Lung (tissue), 11 donors: ENCODE measurements at regions not wholly inside any gene's neighbourhood (a gene's known extent, or its start where the extent isn't known, plus 50 kb on each side); places are given as distances from the start of the nearest gene placed in this dataset.

Experiments used
- ATAC-seq: fragments of 200-7000 bp; cut with Tn5 transposase; one replicate; pipeline ENCODE4 v1.9.1; 2020; ENCODE audit warnings: moderate number of reproducible peaks; ENCODE audit not compliant: insufficient read depth, low FRiP score
- DNase-seq, 3 donors: peaks; one replicate each; pipeline ENCODE4 v3.0.0-alpha.2; 2013 to 2017
- H3K27ac ChIP-seq, 2 donors: one replicate each; pipeline ENCODE4 v1.5.1; 2013; ENCODE audit warnings: mild to moderate bottlenecking in 2 of 2, moderate library complexity in 2 of 2, control low read depth in 1 of 2, inconsistent platforms in 1 of 2, low read depth in 1 of 2, low read length in 1 of 2
- H3K27me3 ChIP-seq, 3 donors: one replicate each; pipeline ENCODE4 v1.5.1; 2013; ENCODE audit warnings: low read length in 2 of 3; ENCODE audit not compliant: control insufficient read depth in 3 of 3, insufficient read depth in 3 of 3
- H3K36me3 ChIP-seq, 4 donors: one replicate each; pipeline ENCODE4 v1.5.1; 2013; ENCODE audit warnings: low read length in 4 of 4, mild to moderate bottlenecking in 1 of 4, moderate library complexity in 1 of 4; ENCODE audit not compliant: control insufficient read depth in 4 of 4, insufficient read depth in 4 of 4
- H3K4me1 ChIP-seq, 5 donors: one replicate each; pipeline ENCODE4 v1.5.1; 2013; ENCODE audit warnings: low read length in 5 of 5, mild to moderate bottlenecking in 2 of 5, moderate library complexity in 1 of 5; ENCODE audit not compliant: control insufficient read depth in 5 of 5, insufficient read depth in 5 of 5
- H3K4me3 ChIP-seq: one replicate; pipeline ENCODE4 v1.5.1; 2013; ENCODE audit warnings: mild to moderate bottlenecking, control low read depth, moderate library complexity
- H3K9ac ChIP-seq, 2 donors: one replicate each; pipeline ENCODE4 v1.5.1; 2013; ENCODE audit warnings: low read length in 2 of 2, control low read depth in 1 of 2; ENCODE audit not compliant: insufficient read depth in 1 of 2
- H3K9me3 ChIP-seq, 4 donors: one replicate each; pipeline ENCODE4 v1.5.1; 2013; ENCODE audit warnings: low read length in 3 of 4, mild to moderate bottlenecking in 1 of 4, moderate library complexity in 1 of 4; ENCODE audit not compliant: control insufficient read depth in 4 of 4, insufficient read depth in 3 of 4
- CTCF ChIP-seq: IDR thresholded peaks from 2 replicates; pipeline ENCODE4 v1.5.1; 2012; ENCODE audit warnings: mild to moderate bottlenecking; ENCODE audit errors: control extremely low read depth, extremely low read depth
- WGBS, 2 donors: extraction: QIAGEN DNeasy Blood & Tissue Kit; methylation state at CpG; one replicate each; pipeline ENCODE4 v1.1.7; 2013; 5-methylcytosine and 5-hydroxymethylcytosine counted together
- donor health status: control.
- donor health status: control.
- donor health status: Bipolar disorder and iron deficiency.
- donor health status: healthy.
- donor health status: DM: yes; HTN: yes; CAD: no.

GRCh38 chr16:80208743-80209142 lies 332.1 kb upstream of the DYNLRB2 start:
- no peak for TF ChIP-seq CTCF
- no peaks in the 10 kb centered on the region for H3K36me3 ChIP-seq
- peak in 1 of 3 donors; percentile 42 for DNase-seq
- no peak overlapping the region for H3K9ac ChIP-seq
- WGBS, 2 donors = 82 to 90% methylated on average over 3 of the region's 3 CpGs
- ATAC-seq = no peak
- H3K4me1 ChIP-seq = peaks cover 0 to 9% (median 0%) of the 10 kb centered on the region in 5 donors
- no peak overlapping the region for H3K4me3 ChIP-seq
- H3K27me3 ChIP-seq = no peaks in the 10 kb centered on the region
- no peaks in the 10 kb centered on the region for H3K9me3 ChIP-seq
- H3K27ac ChIP-seq = no peak overlapping the region

GRCh38 chr16:80208015-80208414 lies 332.8 kb upstream of the DYNLRB2 start:
- H3K9ac ChIP-seq = no peak overlapping the region
- ATAC-seq (no peak), DNase-seq (no peak)
- WGBS, 2 donors = 51 to 81% methylated on average over 2 of the region's 2 CpGs
- peaks cover 0 to 9% (median 0%) of the 10 kb centered on the region in 5 donors for H3K4me1 ChIP-seq
- H3K36me3 ChIP-seq = no peaks in the 10 kb centered on the region
- H3K9me3 ChIP-seq = no peaks in the 10 kb centered on the region
- no peaks in the 10 kb centered on the region for H3K27me3 ChIP-seq
- H3K4me3 ChIP-seq = no peak overlapping the region
- no peak overlapping the region for H3K27ac ChIP-seq
- no peak for TF ChIP-seq CTCF

GRCh38 chr16:80203821-80204220 lies 337.0 kb upstream of the DYNLRB2 start:
- no peak overlapping the region for H3K27ac ChIP-seq
- H3K36me3 ChIP-seq = no peaks in the 10 kb centered on the region
- peaks cover 0 to 9% (median 2%) of the 10 kb centered on the region in 5 donors for H3K4me1 ChIP-seq
- H3K4me3 ChIP-seq = no peak overlapping the region
- TF ChIP-seq CTCF = no peak
- no peak for DNase-seq
- no peaks in the 10 kb centered on the region for H3K27me3 ChIP-seq
- ATAC-seq = no peak
- no peaks in the 10 kb centered on the region for H3K9me3 ChIP-seq
- WGBS, 2 donors = 94% methylated on average over 3 of the region's 3 CpGs
- H3K9ac ChIP-seq = no peak overlapping the region

GRCh38 chr16:80202831-80203413 lies 337.9 kb upstream of the DYNLRB2 start:
- Histone ChIP-seq H3K9me3 (peaks cover 0 to 3% (median 0%) of the 10 kb centered on the region in 4 donors), H3K9ac (no peak overlapping the region), H3K36me3 (no peaks in the 10 kb centered on the region), H3K27me3 (no peaks in the 10 kb centered on the region), H3K4me1 (peaks cover 0 to 18% (median 4%) of the 10 kb centered on the region in 5 donors), H3K4me3 (no peak overlapping the region), H3K27ac (no peak overlapping the region)
- TF ChIP-seq CTCF = no peak
- 76 to 87% methylated on average over 4 of the region's 4 CpGs for WGBS, 2 donors
- DNase-seq (peak in 1 of 3 donors; percentile 35), ATAC-seq (no peak)
